Small intestine (tissue), 7 donors: ENCODE measurements at regions not wholly inside any gene's neighbourhood (a gene's known extent, or its start where the extent isn't known, plus 50 kb on each side); places are given as distances from the start of the nearest gene placed in this dataset.
"Not testable (repeated sequence)": the region's sequence is repeated elsewhere in the genome, so short reads cannot be mapped to it uniquely, and the experiment has no call there.

Experiments
- DNase-seq, 2 donors: peaks; one replicate each; pipeline versions ENCODE4 v3.0.0 to v3.0.0-alpha.2; 2013
- FAIRE-seq: peaks from 2 replicates; lab custom pipeline; 2012; peaks lifted over from hg19 to GRCh38; lab: Jason Lieb, UNC
- H3K27ac ChIP-seq, 3 donors: one replicate each; pipeline ENCODE4 v1.5.1; 2013; ENCODE audit warnings: low read length in 2 of 3, mild to moderate bottlenecking in 2 of 3, control low read depth in 1 of 3, inconsistent platforms in 1 of 3, low read depth in 1 of 3, moderate library complexity in 1 of 3
- H3K27me3 ChIP-seq, 3 donors: one replicate each; pipeline ENCODE4 v1.6.1; 2013; ENCODE audit warnings: low read length in 3 of 3, inconsistent platforms in 1 of 3; ENCODE audit not compliant: control insufficient read depth in 3 of 3, insufficient read depth in 3 of 3
- H3K36me3 ChIP-seq, 3 donors: one replicate each; pipeline ENCODE4 v1.6.1; 2013; ENCODE audit warnings: low read length in 3 of 3, inconsistent platforms in 1 of 3, low read depth in 1 of 3, mild to moderate bottlenecking in 1 of 3, moderate library complexity in 1 of 3; ENCODE audit not compliant: control insufficient read depth in 3 of 3, insufficient read depth in 2 of 3
- H3K4me1 ChIP-seq, 3 donors: one replicate each; pipeline ENCODE4 v1.6.1; 2013; ENCODE audit warnings: low read length in 2 of 3, inconsistent platforms in 1 of 3, low read depth in 1 of 3, mild to moderate bottlenecking in 1 of 3, moderate library complexity in 1 of 3; ENCODE audit not compliant: control insufficient read depth in 3 of 3, insufficient read depth in 2 of 3
- H3K4me3 ChIP-seq, 3 donors: one replicate each; pipeline ENCODE4 v1.5.1; 2013; ENCODE audit warnings: low read length in 3 of 3, control low read depth in 1 of 3, inconsistent platforms in 1 of 3, low read depth in 1 of 3, mild to moderate bottlenecking in 1 of 3, moderate library complexity in 1 of 3
- H3K9me3 ChIP-seq, 2 donors: one replicate each; pipeline ENCODE4 v1.6.1; 2013; ENCODE audit warnings: low read depth in 1 of 2, low read length in 1 of 2; ENCODE audit not compliant: control insufficient read depth in 2 of 2, insufficient read depth in 1 of 2
- WGBS, 3 donors: extraction: QIAGEN DNeasy Blood & Tissue Kit; methylation state at CpG; one replicate each; pipeline ENCODE4 v1.1.7; 2013; 5-methylcytosine and 5-hydroxymethylcytosine counted together
- donor health status: healthy with polysubstance abuse.
- donor health status: control.
- donor health status: control.
- donor health status: Bipolar disorder and iron deficiency.
- donor health status: healthy.

DNA sequence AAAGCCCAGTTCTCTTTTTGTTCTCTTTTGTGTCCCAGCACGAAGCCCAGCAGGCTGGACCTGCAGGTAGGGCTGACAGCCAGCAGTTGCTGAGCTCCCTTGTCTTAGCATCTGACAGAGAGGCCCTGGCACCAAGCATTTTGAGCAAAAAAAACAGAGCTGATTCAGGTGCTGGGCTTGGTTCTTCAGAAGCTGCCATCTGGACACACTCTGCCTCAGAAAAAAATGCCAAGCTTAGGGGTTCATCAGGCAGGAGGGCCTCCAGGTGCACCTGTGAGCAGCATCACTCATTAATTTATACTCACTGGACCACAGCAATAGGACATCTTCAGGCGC is 167.1 kb upstream of the PLD5 start:
- Histone ChIP-seq H3K9me3 (peaks cover 0 to 9% of the 10 kb centered on the region in 2 donors), H3K4me3 (no peak overlapping the region), H3K36me3 (no peaks in the 10 kb centered on the region), H3K27me3 (peaks cover 0 to 3% (median 0%) of the 10 kb centered on the region in 3 donors), H3K27ac (no peak overlapping the region), H3K4me1 (no peaks in the 10 kb centered on the region)
- WGBS, 3 donors, result 51 to 60% (median 57%) methylated on average over 2 of the region's 2 CpGs
- DNase-seq, result no peak
- FAIRE-seq, result no peak

DNA sequence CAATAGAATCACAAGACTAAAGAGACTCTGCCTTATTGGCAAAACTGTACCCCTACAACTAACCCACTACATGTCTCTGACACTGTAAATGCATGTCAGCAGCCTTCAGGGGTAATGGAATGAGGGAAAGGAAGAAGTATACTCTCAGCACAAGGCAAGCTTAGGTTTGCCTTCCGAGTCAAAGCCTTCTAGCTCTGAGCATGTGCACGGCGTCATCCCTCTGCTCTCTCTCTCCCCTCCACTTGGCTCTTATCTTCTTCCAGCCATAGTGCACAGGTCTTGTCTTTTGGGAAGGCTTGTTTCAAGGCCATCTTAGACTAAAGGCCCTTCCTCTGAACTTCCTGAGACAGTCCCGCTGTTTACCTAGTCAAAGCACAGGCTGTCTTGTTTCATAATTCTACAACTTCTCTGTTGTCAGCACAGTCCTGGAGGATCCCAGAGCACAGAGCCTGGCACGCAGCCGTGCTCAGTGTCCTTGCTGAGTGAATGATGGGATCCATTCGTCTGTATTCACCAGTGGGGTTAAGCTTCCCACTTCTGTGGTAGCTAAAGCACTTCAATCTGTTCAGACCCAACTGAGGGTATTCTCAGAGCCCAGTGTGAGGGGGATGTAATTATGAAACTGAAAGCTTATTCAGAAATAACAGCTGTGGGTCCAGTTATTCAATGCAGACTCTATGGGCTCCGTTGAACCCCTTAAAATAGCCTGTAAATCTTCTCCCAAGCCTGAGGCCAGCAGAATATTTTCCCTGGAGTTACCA is 166.5 kb upstream of the PLD5 start:
- DNase-seq (no peak), FAIRE-seq (no peak)
- Histone ChIP-seq H3K27me3 (peaks cover 0 to 3% (median 0%) of the 10 kb centered on the region in 3 donors), H3K36me3 (no peaks in the 10 kb centered on the region), H3K9me3 (peaks cover 0 to 9% of the 10 kb centered on the region in 2 donors), H3K4me1 (no peaks in the 10 kb centered on the region), H3K4me3 (no peak overlapping the region), H3K27ac (no peak overlapping the region)
- 79 to 81% (median 80%) methylated on average over 8 of the region's 8 CpGs for WGBS, 3 donors

DNA sequence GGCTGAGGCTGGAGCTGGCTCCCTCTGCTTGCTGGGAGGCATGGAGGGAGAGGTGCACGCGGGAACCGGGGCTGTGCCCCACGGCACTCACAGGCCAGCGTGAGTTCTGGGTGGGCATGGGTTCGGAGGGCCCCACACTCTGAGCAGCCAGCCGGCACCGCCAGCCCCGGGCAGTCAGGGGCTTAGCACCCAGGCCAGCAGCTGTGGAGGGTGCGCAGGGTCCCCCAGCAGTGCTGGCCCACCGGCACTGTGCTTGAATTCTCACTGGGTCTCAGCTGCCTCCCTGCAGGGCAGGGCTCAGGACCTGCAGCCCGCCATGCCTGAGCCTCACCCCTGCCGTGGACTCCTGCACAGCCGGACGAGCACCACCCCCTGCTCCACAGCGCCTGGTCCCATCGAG is 164.9 kb upstream of the PLD5 start:
- WGBS, 3 donors, result 79 to 88% (median 85%) methylated on average over 15 to 17 of the region's 17 CpGs
- no peak for FAIRE-seq
- H3K27me3 ChIP-seq, result peaks cover 0 to 3% (median 0%) of the 10 kb centered on the region in 3 donors
- H3K36me3 ChIP-seq, result no peaks in the 10 kb centered on the region
- peaks cover 0 to 9% of the 10 kb centered on the region in 2 donors for H3K9me3 ChIP-seq
- DNase-seq, result no peak
- no peaks in the 10 kb centered on the region for H3K4me1 ChIP-seq
- H3K27ac ChIP-seq, result no peak overlapping the region
- no peak overlapping the region for H3K4me3 ChIP-seq

DNA sequence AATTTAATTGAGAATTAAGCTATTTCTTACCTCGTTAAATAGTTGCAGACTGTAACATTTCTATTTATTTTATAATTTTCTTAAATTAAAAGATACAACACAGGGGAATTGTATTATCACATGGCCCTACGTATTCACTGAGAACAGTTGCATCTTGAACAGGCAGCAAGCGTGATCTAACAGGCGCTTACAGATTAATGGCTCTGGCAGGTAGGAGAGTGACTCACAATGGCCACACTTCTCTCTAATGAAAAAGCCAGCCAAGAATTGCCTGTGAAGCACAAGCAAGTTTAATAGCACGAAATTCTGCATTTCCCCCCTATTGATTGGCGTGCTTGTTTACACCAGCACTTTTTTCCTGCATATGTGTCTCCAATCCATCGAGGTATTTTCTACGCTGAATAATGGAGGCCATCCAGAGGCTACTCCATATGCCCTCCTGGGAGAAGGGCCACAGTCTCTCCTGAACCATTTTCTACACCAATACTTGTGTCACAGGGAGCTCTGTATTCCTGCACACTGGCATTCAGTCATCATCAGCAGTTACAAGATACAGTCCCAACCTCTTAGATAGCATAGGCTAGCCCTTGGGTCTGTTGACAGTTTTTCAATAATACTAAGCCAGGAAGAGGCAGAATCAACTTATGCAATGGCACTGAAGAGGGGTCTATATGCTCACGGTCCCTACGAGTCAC is 150.6 kb upstream of the PLD5 start:
- Histone ChIP-seq H3K4me3 (no peak overlapping the region), H3K27me3 (no peaks in the 10 kb centered on the region), H3K4me1 (no peaks in the 10 kb centered on the region), H3K36me3 (no peaks in the 10 kb centered on the region), H3K9me3 (no peaks in the 10 kb centered on the region), H3K27ac (no peak overlapping the region)
- WGBS, 3 donors, result 73 to 82% (median 79%) methylated on average over 10 of the region's 10 CpGs
- FAIRE-seq, result no peak
- no peak for DNase-seq

DNA sequence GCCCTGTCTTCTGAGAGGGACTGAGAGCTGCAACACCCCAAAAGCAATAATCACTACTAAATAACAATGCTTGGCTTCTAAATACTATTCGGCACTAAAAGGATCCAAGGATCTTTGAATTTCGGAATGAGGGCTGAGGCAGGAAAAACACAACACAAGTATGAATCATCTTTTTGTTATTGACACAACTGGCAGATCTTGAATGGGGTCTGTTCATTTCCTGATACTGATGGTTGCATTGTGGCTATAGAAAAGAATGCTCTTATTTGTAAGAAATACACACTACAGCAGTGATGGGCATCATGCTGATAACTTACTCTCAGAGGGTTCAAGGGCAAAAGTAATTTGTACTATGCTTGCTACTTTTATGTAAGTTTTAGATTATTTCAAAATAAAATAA is 149.2 kb upstream of the PLD5 start:
- FAIRE-seq (no peak), DNase-seq (no peak)
- H3K4me1 ChIP-seq, result no peaks in the 10 kb centered on the region
- H3K27me3 ChIP-seq, result no peaks in the 10 kb centered on the region
- 87 to 98% (median 89%) methylated on average over 2 of the region's 2 CpGs for WGBS, 3 donors
- no peaks in the 10 kb centered on the region for H3K9me3 ChIP-seq
- no peak overlapping the region for H3K4me3 ChIP-seq
- no peaks in the 10 kb centered on the region for H3K36me3 ChIP-seq
- no peak overlapping the region for H3K27ac ChIP-seq

DNA sequence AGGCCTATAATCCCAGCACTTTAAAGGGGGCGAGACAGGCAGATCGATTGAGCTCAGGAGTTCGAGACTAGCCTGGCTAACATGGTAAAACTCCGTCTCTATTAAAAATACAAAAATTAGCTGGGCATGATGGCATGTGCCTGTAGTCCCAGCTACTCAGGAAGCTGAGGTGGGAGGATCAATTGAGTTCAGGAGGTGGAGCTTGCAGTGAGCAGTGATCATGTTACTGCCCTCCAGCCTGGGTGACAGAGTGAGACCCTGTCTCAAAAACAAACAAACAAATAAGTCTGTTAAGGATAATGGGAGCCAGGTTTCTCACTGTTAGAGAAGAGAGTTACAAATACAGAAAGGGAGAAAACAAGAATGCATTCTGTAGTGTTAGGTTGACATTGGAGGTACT is 148.7 kb upstream of the PLD5 start:
- FAIRE-seq, H3K4me3 ChIP-seq, H3K36me3 ChIP-seq, H3K9me3 ChIP-seq, H3K27me3 ChIP-seq, H3K27ac ChIP-seq, H3K4me1 ChIP-seq, DNase-seq: not testable (repeated sequence)
- WGBS, 3 donors, result 86 to 88% (median 87%) methylated on average over 4 of the region's 4 CpGs

DNA sequence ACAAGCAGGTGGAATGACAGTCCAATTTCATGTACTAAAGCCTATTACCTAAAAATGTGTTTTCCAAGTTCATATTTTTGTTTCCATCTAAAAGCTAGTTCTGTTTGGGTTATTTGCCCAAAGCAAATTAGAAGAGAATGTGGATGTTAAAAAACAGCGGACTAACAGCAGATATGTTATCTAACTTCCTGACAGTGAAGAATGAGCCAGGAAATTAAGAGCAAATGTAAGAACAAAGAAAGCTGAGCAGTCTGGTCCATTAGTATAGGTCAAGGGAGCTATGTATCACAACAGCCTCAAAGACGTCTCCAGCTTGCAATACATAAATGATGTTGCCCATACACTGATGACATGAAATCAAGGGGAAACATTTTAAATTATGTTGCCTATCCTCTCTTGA is 145.5 kb upstream of the PLD5 start:
- no peaks in the 10 kb centered on the region for H3K36me3 ChIP-seq
- H3K27ac ChIP-seq, result no peak overlapping the region
- no peaks in the 10 kb centered on the region for H3K27me3 ChIP-seq
- H3K9me3 ChIP-seq, result no peaks in the 10 kb centered on the region
- no peaks in the 10 kb centered on the region for H3K4me1 ChIP-seq
- no peak for DNase-seq
- FAIRE-seq, result no peak
- 11 to 21% (median 15%) methylated on average over 2 of the region's 2 CpGs for WGBS, 3 donors
- no peak overlapping the region for H3K4me3 ChIP-seq

DNA sequence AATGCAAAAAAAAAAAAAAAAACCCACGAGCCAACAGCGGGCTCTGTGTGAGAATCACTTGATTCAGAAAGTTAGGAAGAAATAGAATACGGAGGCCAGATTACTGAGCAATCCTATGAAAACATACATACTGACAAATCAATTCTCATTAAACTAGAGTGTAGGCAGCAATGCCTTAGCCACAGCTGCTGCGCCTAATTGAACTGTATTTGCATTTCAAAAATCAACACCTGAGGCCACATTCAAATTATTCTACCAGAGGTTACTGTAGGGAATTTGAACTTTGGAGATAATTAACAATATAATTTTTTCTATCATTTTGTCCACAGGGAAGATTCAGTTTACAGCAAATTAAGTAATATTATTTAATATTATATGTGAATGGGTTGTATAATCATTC is 138.4 kb upstream of the PLD5 start:
- H3K27ac ChIP-seq, result no peak overlapping the region
- no peaks in the 10 kb centered on the region for H3K27me3 ChIP-seq
- FAIRE-seq (no peak), DNase-seq (no peak)
- H3K9me3 ChIP-seq, result no peaks in the 10 kb centered on the region
- no peaks in the 10 kb centered on the region for H3K36me3 ChIP-seq
- 83 to 92% (median 90%) methylated on average over 4 of the region's 4 CpGs for WGBS, 3 donors
- H3K4me1 ChIP-seq, result no peaks in the 10 kb centered on the region
- H3K4me3 ChIP-seq, result no peak overlapping the region
